Adrenal gland (tissue), 5 donors: ENCODE measurements at regions not wholly inside any gene's neighbourhood (a gene's known extent, or its start where the extent isn't known, plus 50 kb on each side); places are given as distances from the start of the nearest gene placed in this dataset.

Source experiments
- POLR2A ChIP-seq, 2 donors: fragments of 450-650 bp; IDR thresholded peaks; one replicate each; pipeline ENCODE4 v1.6.1; 2017; ENCODE audit warnings: antibody characterized with exemption in 2 of 2, mild to moderate bottlenecking in 2 of 2, moderate library complexity in 1 of 2
- TF ChIP-seq, protein P1 (sequence below), 6 experiments: fragments of 450-650 bp in 4 of 6; fragments of 200-600 bp in 2 of 6; sonication (generic) in 1 of 6; IDR thresholded peaks; 1 replicate in 5 of 6; 2 replicates in 1 of 6; pipeline versions ENCODE4 v1.5.1 to v1.8.0; 2016 to 2021; ENCODE audit warnings: antibody characterized with exemption in 6 of 6, mild to moderate bottlenecking in 2 of 6, moderate library complexity in 1 of 6
- donor health status: DM: no; HTN: no; CAD: no.

DNA sequence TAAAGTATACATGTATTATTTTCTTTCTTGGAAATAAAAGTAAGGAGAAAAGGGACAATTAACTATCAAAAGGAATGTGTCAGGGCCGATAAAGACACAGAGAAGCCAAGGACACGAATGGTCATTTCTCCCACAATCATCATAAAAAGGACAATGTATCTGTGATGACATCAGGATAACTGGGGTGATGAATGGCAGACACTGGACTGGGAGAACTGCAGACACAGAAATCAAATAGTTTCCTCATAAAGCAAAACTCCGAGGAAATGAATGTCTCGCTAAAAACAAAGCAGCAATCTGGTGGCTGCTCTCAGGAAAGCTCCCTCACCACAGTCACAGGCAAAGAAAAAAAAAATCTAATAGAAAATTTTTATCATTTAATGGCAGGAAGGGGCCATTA lies 69.3 kb upstream of the NPY start:
- TF ChIP-seq, protein P1, sequence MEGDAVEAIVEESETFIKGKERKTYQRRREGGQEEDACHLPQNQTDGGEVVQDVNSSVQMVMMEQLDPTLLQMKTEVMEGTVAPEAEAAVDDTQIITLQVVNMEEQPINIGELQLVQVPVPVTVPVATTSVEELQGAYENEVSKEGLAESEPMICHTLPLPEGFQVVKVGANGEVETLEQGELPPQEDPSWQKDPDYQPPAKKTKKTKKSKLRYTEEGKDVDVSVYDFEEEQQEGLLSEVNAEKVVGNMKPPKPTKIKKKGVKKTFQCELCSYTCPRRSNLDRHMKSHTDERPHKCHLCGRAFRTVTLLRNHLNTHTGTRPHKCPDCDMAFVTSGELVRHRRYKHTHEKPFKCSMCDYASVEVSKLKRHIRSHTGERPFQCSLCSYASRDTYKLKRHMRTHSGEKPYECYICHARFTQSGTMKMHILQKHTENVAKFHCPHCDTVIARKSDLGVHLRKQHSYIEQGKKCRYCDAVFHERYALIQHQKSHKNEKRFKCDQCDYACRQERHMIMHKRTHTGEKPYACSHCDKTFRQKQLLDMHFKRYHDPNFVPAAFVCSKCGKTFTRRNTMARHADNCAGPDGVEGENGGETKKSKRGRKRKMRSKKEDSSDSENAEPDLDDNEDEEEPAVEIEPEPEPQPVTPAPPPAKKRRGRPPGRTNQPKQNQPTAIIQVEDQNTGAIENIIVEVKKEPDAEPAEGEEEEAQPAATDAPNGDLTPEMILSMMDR (IDR thresholded peaks at IDR 0.05), result no peak
- no peak for TF ChIP-seq POLR2A (IDR thresholded peaks at IDR 0.05)
